ENCODE measurements at regions not wholly inside any gene's neighbourhood (a gene's known extent, or its start where the extent isn't known, plus 50 kb on each side); places are given as distances from the start of the nearest gene placed in this dataset.

DNA sequence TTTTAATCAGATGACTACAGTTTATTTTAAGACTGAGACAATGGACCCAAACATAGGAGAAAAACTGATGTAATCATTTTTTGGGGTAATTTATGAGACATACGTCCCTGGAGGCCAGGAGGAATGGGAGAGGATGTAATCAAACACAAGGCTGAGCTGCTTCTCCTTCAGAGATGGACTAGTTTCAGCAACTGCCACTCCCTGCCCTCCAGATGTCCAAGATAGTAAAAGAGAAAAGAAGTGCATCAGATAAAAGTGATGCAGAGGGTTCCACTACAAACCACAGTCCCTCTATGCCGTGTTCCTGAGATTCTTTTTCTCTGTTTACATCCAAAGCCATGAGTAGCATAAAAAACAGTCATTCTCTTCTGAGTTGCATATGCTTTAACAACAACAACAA is 101.1 kb downstream of the DACT1 start:
- Histone ChIP-seq H3K9me3 (no peaks in the 10 kb centered on the region), H3K4me3 (ENCODE audit: low read depth, low read length) (no peak overlapping the region), H3K36me3 (ENCODE audit: control insufficient read depth, insufficient read depth, low read length) (no peaks in the 10 kb centered on the region), H3K27me3 (replicated peaks; ENCODE audit: control insufficient read depth, insufficient read depth, low read length) (no peaks in the 10 kb centered on the region), H3K4me1 (no peaks in the 10 kb centered on the region)
- intact Hi-C loops (cut with micrococcal nuclease; ENCODE audit: unreplicated experiment), result no loop called here
- Mint-ChIP-seq H3K4me1 (ENCODE audit: low read depth, unreplicated experiment) (no peaks in the 10 kb centered on the region), H3K36me3 (ENCODE audit: insufficient read depth, unreplicated experiment) (no peaks in the 10 kb centered on the region), H3K9me3 (ENCODE audit: unreplicated experiment) (no peaks in the 10 kb centered on the region), H3K4me3 (ENCODE audit: unreplicated experiment) (no peak overlapping the region), H3K27ac (ENCODE audit: unreplicated experiment) (no peak overlapping the region), H3K27me3 (ENCODE audit: insufficient read depth, unreplicated experiment) (peaks cover 10% of the 10 kb centered on the region)
- ChIA-PET CTCF (no interaction called here), POLR2A (no interaction called here)
- no peak for DNase-seq
- TF ChIP-seq CTCF (IDR thresholded peaks at IDR 0.05; ENCODE audit: insufficient read depth in 1 of 2, low read depth in 1 of 2, low read length in 1 of 2, severe bottlenecking in 1 of 2, unreplicated experiment in 1 of 2), result no peak
- no TSS peak for BruUV-seq (replicated peaks)

DNA sequence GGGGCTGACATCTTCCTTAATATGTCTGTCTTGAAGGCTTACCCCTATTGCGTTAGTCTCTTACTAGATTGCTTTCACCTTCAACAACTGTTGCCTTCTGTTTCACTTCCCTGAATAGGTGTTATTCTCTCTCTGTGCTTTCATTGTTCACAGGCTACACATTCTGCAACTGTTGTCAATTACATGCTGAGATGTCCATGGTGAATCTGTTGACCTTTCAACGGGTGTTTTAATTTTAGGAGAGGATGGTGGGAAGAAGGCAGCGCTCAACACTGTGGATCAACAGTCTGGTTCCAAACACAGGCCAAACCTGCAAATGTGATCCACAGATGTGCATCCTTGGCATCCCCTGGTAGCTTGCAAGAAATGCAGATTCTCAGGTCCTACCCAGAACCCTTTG is 101.9 kb downstream of the DACT1 start:
- Mint-ChIP-seq H3K27me3 (ENCODE audit: insufficient read depth, unreplicated experiment) (peaks cover 10% of the 10 kb centered on the region), H3K36me3 (ENCODE audit: insufficient read depth, unreplicated experiment) (no peaks in the 10 kb centered on the region), H3K4me1 (ENCODE audit: low read depth, unreplicated experiment) (no peaks in the 10 kb centered on the region), H3K27ac (ENCODE audit: unreplicated experiment) (no peak overlapping the region), H3K9me3 (ENCODE audit: unreplicated experiment) (no peaks in the 10 kb centered on the region), H3K4me3 (ENCODE audit: unreplicated experiment) (no peak overlapping the region)
- no peaks in the 10 kb centered on the region for H3K9me3 ChIP-seq
- POLR2A ChIA-PET, result no interaction called here
- no peaks in the 10 kb centered on the region for H3K27me3 ChIP-seq (replicated peaks; ENCODE audit: control insufficient read depth, insufficient read depth, low read length)
- intact Hi-C loops (cut with micrococcal nuclease; ENCODE audit: unreplicated experiment), result no loop called here
- CTCF ChIA-PET, result no interaction called here
- H3K4me3 ChIP-seq (ENCODE audit: low read depth, low read length), result no peak overlapping the region
- DNase-seq, result no peak
- no peaks in the 10 kb centered on the region for H3K36me3 ChIP-seq (ENCODE audit: control insufficient read depth, insufficient read depth, low read length)
- BruUV-seq (replicated peaks), result no TSS peak
- H3K4me1 ChIP-seq, result no peaks in the 10 kb centered on the region
- no peak for TF ChIP-seq CTCF (IDR thresholded peaks at IDR 0.05; ENCODE audit: insufficient read depth in 1 of 2, low read depth in 1 of 2, low read length in 1 of 2, severe bottlenecking in 1 of 2, unreplicated experiment in 1 of 2)

GRCh38 chr14:58740379-58740935 is 102.7 kb downstream of the DACT1 start:
- H3K27me3 ChIP-seq (replicated peaks; ENCODE audit: control insufficient read depth, insufficient read depth, low read length), result no peaks in the 10 kb centered on the region
- no peaks in the 10 kb centered on the region for H3K36me3 Mint-ChIP-seq (ENCODE audit: insufficient read depth, unreplicated experiment)
- intact Hi-C loops (cut with micrococcal nuclease; ENCODE audit: unreplicated experiment), result no loop called here
- H3K9me3 ChIP-seq, result no peaks in the 10 kb centered on the region
- H3K36me3 ChIP-seq (ENCODE audit: control insufficient read depth, insufficient read depth, low read length), result no peaks in the 10 kb centered on the region
- peaks cover 7% of the 10 kb centered on the region for H3K27me3 Mint-ChIP-seq (ENCODE audit: insufficient read depth, unreplicated experiment)
- H3K9me3 Mint-ChIP-seq (ENCODE audit: unreplicated experiment), result no peaks in the 10 kb centered on the region
- no peak for DNase-seq
- TF ChIP-seq CTCF (IDR thresholded peaks at IDR 0.05; ENCODE audit: insufficient read depth in 1 of 2, low read depth in 1 of 2, low read length in 1 of 2, severe bottlenecking in 1 of 2, unreplicated experiment in 1 of 2), result no peak
- H3K4me3 ChIP-seq (ENCODE audit: low read depth, low read length), result no peak overlapping the region
- POLR2A ChIA-PET, result no interaction called here
- H3K27ac Mint-ChIP-seq (ENCODE audit: unreplicated experiment), result no peak overlapping the region
- BruUV-seq (replicated peaks), result no TSS peak
- CTCF ChIA-PET, result no interaction called here
- no peaks in the 10 kb centered on the region for H3K4me1 Mint-ChIP-seq (ENCODE audit: low read depth, unreplicated experiment)
- no peaks in the 10 kb centered on the region for H3K4me1 ChIP-seq
- no peak overlapping the region for H3K4me3 Mint-ChIP-seq (ENCODE audit: unreplicated experiment)
